ENCODE measurements at regions not wholly inside any gene's neighbourhood (a gene's known extent, or its start where the extent isn't known, plus 50 kb on each side); places are given as distances from the start of the nearest gene placed in this dataset.
"Not testable (repeated sequence)": the region's sequence is repeated elsewhere in the genome, so short reads cannot be mapped to it uniquely, and the experiment has no call there.

DNA sequence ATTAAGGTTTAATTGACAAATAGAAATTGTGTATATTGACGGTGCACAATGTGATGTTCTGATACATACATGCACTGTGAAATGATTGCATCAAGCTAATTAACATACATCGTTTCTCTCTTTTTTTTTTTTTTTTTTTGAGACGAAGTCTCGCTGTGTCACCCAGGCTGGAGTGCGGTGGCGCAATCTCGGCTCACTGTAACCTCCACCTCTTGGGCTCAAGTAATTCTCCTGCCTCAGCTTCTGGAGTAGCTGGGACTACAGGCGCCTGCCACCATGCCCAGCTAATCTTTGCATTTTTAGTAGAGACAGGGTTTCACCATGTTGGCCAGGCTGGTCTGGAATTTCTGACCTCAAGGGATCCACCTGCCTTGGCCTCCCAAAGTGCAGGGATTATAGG lies 69.9 kb upstream of the JCAD start:
- not testable (repeated sequence) for TF ChIP-seq POLR2AphosphoS5 (IDR thresholded peaks at IDR 0.05; ENCODE audit: low read depth, low read length); TAF1 (IDR thresholded peaks at IDR 0.05; ENCODE audit: borderline replicate concordance, low read depth, low read length)
